ENCODE measurements at regions not wholly inside any gene's neighbourhood (a gene's known extent, or its start where the extent isn't known, plus 50 kb on each side); places are given as distances from the start of the nearest gene placed in this dataset.

GRCh38 chr15:38857814-38858213 is 293.2 kb upstream of the RASGRP1 start:
- TF ChIP-seq CTCF (IDR thresholded peaks at IDR 0.05; ENCODE audit: low read length), result no peak
- no peak for TF ChIP-seq EZH2 (IDR thresholded peaks at IDR 0.05; ENCODE audit: borderline replicate concordance, low read length)
